GM18499 (cell line): ENCODE measurements at regions not wholly inside any gene's neighbourhood (a gene's known extent, or its start where the extent isn't known, plus 50 kb on each side); places are given as distances from the start of the nearest gene placed in this dataset.
A peak's percentile ranks its signal among the peaks of the same experiment; 100 is the strongest.

Experiments used
- ATAC-seq: cut with Tn5 transposase; IDR thresholded peaks from one replicate; pipeline ENCODE4 v1.9.1; 2021; ENCODE audit warnings: moderate number of reproducible peaks; ENCODE audit not compliant: insufficient read depth, unreplicated experiment

GRCh38 chr1:181142096-181142958 lies 53.8 kb downstream of the IER5 start:
- ATAC-seq = no peak

- ATAC-seq = no peak
Measured at GRCh38 chr1:181143102-181143859, 54.8 kb downstream of the IER5 start.

GRCh38 chr1:181144238-181144637 lies 55.7 kb downstream of the IER5 start:
- ATAC-seq = no peak

- ATAC-seq = no peak
Measured at GRCh38 chr1:181148636-181149035, 60.1 kb downstream of the IER5 start.

- peak; percentile 72 for ATAC-seq
Measured at GRCh38 chr1:181149326-181150125, 61.0 kb downstream of the IER5 start.

GRCh38 chr1:181150273-181150672 lies 61.8 kb downstream of the IER5 start:
- no peak for ATAC-seq

- no peak for ATAC-seq
Measured at GRCh38 chr1:181150842-181151241, 62.3 kb downstream of the IER5 start.

- ATAC-seq = no peak
Measured at GRCh38 chr1:181151378-181152326, 63.2 kb downstream of the IER5 start.

- ATAC-seq = peak; percentile 43
Measured at GRCh38 chr1:181152892-181153633, 64.6 kb downstream of the IER5 start.

GRCh38 chr1:181153634-181153961 lies 65.1 kb downstream of the IER5 start:
- no peak for ATAC-seq

GRCh38 chr1:181155339-181155738 lies 66.8 kb downstream of the IER5 start:
- ATAC-seq = no peak

GRCh38 chr1:181159451-181160140 lies 71.1 kb downstream of the IER5 start:
- ATAC-seq = no peak

- no peak for ATAC-seq
Measured at GRCh38 chr1:181160322-181160721, 71.8 kb downstream of the IER5 start.

- no peak for ATAC-seq
Measured at GRCh38 chr1:181160998-181161870, 72.7 kb downstream of the IER5 start.

GRCh38 chr1:181163662-181164061 lies 75.2 kb downstream of the IER5 start:
- no peak for ATAC-seq

GRCh38 chr1:181166377-181167196 lies 78.1 kb downstream of the IER5 start:
- ATAC-seq = peak; percentile 81
